ENCODE measurements at regions not wholly inside any gene's neighbourhood (a gene's known extent, or its start where the extent isn't known, plus 50 kb on each side); places are given as distances from the start of the nearest gene placed in this dataset.
"Not testable (repeated sequence)": the region's sequence is repeated elsewhere in the genome, so short reads cannot be mapped to it uniquely, and the experiment has no call there.

DNA sequence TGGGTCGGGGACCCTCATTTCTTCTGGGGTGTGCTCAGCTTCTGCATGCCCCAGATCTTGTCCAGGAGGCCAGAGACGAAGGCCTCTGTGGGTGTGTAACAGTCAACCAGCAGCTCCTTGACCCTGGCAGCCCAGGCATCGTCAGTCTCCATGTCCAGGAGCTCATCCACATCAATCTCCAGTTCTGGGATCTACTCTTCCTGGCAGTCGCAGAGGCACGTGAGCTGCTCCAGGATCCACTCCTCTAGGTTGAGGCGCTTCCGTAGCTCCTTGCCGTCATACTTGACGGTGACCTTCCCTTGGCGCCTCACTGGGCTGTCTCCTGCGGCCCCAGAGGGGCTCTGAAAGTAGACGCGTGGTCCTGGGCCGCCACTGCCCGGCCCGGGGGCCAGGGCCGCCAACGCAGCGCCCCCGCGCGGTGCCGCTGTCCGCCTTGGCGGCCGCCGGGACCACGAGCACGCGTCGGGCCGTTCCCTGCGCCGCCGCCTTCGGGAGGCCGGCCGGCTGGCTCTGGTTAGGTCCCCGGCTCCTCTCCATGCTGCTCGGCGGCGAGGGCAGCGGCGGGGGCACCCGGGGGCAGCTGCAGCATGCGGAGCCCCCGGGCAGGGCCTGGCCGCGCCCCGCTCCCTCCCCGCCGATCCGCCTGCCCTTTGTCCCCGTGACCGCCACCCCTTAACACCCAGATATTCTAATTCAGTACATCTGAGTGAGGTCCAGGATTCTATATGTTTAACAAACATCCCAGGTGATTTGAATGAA lies 170.5 kb downstream of the SEPTIN7 start:
- Histone ChIP-seq H3K4me3 (ENCODE audit: low read depth, low read length) (no peak overlapping the region), H3K36me3 (ENCODE audit: control insufficient read depth, insufficient read depth, low read length) (no peaks in the 10 kb centered on the region), H3K27me3 (ENCODE audit: control insufficient read depth, insufficient read depth, low read length) (peaks cover 1% of the 10 kb centered on the region; the same call in 1 of the 2 replicates)
- no peak for DNase-seq (ENCODE audit: low read depth)
- TF ChIP-seq, protein P1, sequence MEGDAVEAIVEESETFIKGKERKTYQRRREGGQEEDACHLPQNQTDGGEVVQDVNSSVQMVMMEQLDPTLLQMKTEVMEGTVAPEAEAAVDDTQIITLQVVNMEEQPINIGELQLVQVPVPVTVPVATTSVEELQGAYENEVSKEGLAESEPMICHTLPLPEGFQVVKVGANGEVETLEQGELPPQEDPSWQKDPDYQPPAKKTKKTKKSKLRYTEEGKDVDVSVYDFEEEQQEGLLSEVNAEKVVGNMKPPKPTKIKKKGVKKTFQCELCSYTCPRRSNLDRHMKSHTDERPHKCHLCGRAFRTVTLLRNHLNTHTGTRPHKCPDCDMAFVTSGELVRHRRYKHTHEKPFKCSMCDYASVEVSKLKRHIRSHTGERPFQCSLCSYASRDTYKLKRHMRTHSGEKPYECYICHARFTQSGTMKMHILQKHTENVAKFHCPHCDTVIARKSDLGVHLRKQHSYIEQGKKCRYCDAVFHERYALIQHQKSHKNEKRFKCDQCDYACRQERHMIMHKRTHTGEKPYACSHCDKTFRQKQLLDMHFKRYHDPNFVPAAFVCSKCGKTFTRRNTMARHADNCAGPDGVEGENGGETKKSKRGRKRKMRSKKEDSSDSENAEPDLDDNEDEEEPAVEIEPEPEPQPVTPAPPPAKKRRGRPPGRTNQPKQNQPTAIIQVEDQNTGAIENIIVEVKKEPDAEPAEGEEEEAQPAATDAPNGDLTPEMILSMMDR (IDR thresholded peaks at IDR 0.05; ENCODE audit: insufficient read depth, low read depth, low read length), result no peak
- ChIA-PET POLR2A (no interaction called here), CTCF (interaction anchor here (1.1 to 3.1 kb wide), 2 partner anchors 13 to 55 kb away, joined by 4 to 11 read pairs; no protein-coding TSS in a partner anchor)

DNA sequence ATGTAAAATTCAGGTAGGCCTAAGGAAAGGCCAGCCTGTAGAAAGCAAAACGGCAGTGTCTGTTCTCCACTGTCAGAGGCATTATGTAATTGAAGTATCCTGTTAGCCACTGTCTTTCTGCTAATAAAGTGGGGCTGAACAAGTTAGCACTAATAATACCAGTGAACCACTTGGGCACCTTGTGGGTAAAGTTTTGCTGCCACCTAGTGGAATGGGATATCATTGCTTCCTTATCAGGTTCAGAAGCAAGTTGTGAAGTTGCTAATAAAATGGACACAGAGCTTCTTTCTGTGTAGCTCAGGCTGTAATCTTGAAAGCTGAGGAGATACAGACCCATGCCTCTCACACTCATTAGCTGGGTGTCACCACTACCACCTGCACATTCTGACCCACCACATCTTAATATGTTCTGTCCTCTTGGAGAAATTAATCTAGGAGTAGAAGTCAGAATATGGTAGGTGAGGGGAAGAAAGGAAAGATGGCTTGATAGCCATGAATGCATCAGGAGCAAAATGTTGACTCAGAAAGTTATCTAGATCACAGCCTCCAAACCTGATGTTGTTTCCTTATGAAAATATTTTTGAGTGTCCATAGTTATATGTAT lies 175.1 kb downstream of the SEPTIN7 start:
- peaks cover 2% of the 10 kb centered on the region; the same call in 1 of the 2 replicates for H3K27me3 ChIP-seq (ENCODE audit: control insufficient read depth, insufficient read depth, low read length)
- no peak overlapping the region for H3K4me3 ChIP-seq (ENCODE audit: low read depth, low read length)
- DNase-seq (ENCODE audit: low read depth), result no peak
- CTCF ChIA-PET, result interaction anchor here (0.6 to 1.6 kb wide), 11 partner anchors 9 to 343 kb away, joined by 3 to 7 read pairs (median 3); no protein-coding TSS in a partner anchor
- POLR2A ChIA-PET, result no interaction called here
- TF ChIP-seq, protein P1 (IDR thresholded peaks at IDR 0.05; ENCODE audit: insufficient read depth, low read depth, low read length), result peak; percentile 82
- H3K36me3 ChIP-seq (ENCODE audit: control insufficient read depth, insufficient read depth, low read length), result no peaks in the 10 kb centered on the region

DNA sequence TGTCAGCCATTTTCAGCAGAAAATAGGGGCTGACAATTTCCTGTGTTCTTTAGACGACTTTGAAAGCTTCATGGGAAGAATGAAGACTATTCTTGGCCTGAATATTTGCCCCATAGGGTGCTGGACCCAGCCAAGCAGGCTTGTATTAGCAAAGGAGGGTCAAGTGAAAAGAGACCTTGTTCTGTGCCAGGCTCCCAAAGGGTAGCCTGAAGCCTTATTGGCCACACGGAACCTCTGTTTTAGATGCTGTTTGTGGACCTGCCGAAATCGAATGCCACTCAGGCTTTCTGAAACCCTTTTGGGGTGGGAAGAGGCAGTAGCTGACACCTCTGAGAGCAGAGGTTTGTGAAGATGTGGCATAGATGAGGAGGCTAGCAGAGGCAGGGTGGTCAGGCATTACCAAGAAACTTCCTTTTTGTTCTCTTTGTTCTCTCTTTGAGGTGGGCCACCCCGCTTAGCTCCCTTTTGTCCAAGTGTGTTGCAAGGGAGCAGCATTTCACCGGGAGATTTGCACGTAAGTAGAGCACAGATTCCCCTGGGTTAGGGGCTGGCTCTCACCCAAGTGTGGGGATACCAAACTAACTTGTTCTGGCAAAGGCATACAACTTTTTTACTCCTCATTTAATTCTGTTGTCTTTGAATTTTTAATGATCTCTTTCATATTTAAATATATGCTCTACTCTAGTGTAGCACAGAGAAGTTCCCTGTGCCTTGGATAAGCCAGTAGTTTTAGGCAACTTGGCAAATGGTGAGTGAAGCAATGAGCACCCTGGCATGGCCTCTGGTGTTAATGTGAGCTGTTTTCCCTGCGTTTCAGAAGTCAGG lies 174.0 kb upstream of the EEPD1 start:
- H3K36me3 ChIP-seq (ENCODE audit: control insufficient read depth, insufficient read depth, low read length); H3K27me3 ChIP-seq (ENCODE audit: control insufficient read depth, insufficient read depth, low read length); POLR2A ChIA-PET; DNase-seq (ENCODE audit: low read depth); H3K4me3 ChIP-seq (ENCODE audit: low read depth, low read length): not testable (repeated sequence)
- CTCF ChIA-PET, result interaction anchor here (0.6 to 4.0 kb wide), 5 partner anchors 62 to 376 kb away, joined by 3 to 18 read pairs (median 4); no protein-coding TSS in a partner anchor

DNA sequence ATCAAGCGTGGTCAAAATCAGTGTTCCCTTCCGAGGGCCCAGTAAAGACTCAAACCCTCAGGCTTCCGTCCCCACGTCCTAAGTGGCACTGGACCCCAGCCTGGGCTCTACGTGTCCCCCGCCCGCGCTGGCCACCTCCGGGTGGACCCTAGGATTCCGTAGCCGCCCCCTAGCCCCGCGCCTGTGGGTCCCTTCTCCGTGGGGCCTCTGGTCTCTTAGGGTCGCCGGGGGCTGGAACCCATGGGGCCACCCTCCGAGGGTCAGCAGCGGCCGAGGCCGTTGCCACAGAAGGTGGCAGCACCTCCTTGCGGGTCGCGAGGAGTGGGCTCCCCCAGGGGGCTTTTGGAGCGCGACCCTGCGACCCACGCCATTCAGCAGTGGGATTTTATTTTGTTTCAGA lies 170.5 kb upstream of the EEPD1 start:
- Histone ChIP-seq H3K27me3 (ENCODE audit: control insufficient read depth, insufficient read depth, low read length) (peaks cover 3% of the 10 kb centered on the region; the same call in 1 of the 2 replicates), H3K4me3 (ENCODE audit: low read depth, low read length) (no peak overlapping the region), H3K36me3 (ENCODE audit: control insufficient read depth, insufficient read depth, low read length) (no peaks in the 10 kb centered on the region)
- ChIA-PET POLR2A (no interaction called here), CTCF (interaction anchor here (2.1 to 4.0 kb wide), 2 partner anchors 309 to 335 kb away, joined by 7 to 18 read pairs; no protein-coding TSS in a partner anchor)
- DNase-seq (ENCODE audit: low read depth), result no peak
- TF ChIP-seq, protein P1 (IDR thresholded peaks at IDR 0.05; ENCODE audit: insufficient read depth, low read depth, low read length), result no peak

DNA sequence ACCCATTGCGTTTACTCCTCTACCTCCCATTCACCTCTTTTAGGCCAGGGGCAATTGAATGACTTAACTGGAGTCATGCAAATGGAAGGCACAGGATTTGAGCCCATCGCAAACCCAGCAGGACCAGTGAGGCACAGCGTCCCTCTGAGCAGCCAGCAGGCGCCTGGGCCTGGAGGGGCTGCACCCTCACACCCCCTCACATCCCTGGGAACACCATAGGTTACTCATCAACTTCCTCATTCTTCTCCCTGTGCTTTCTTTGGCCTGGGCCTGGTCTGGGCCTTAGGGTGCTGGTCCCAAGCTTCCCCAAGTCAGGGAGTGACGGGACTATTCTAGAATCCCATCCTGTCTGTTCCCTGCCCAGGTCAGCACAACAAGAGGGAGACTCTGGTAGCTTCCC lies 169.4 kb upstream of the EEPD1 start:
- Histone ChIP-seq H3K4me3 (ENCODE audit: low read depth, low read length) (no peak overlapping the region), H3K36me3 (ENCODE audit: control insufficient read depth, insufficient read depth, low read length) (no peaks in the 10 kb centered on the region), H3K27me3 (ENCODE audit: control insufficient read depth, insufficient read depth, low read length) (peaks cover 3% of the 10 kb centered on the region; the same call in 1 of the 2 replicates)
- TF ChIP-seq, protein P1 (IDR thresholded peaks at IDR 0.05; ENCODE audit: insufficient read depth, low read depth, low read length), result no peak
- DNase-seq (ENCODE audit: low read depth), result no peak
- ChIA-PET POLR2A (no interaction called here), CTCF (interaction anchor here (1.5 to 4.5 kb wide), 4 partner anchors 27 to 336 kb away, joined by 5 to 149 read pairs (median 68); no protein-coding TSS in a partner anchor)

Data from BJ (cell line).